ENCODE measurements at regions not wholly inside any gene's neighbourhood (a gene's known extent, or its start where the extent isn't known, plus 50 kb on each side); places are given as distances from the start of the nearest gene placed in this dataset.
A peak's percentile ranks its signal among the peaks of the same experiment; 100 is the strongest.

DNA sequence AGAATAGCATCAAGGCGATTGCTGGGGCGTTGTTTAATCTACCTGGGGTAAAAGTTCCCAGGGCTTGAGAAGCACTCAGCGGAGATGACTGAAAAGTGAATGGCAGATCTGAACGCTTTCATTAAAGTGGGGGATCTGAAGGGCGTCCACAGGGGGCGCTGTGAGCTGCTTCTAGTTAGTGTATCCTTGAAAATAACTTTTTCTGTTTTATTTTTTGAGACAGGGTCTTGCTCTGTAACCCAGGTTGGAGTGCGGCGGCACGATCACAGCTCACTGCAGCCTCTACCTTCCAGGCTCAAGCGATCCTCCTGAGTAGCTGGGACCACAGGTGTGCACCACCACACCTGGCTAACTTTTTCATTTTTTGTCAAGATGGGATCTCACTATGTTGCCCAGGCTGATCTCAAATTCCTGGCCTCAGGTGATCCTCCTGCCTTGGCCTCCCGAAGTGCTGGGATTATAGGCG, 360.4 kb downstream of the SEC14L1 start:
- TF ChIP-seq, protein P1, sequence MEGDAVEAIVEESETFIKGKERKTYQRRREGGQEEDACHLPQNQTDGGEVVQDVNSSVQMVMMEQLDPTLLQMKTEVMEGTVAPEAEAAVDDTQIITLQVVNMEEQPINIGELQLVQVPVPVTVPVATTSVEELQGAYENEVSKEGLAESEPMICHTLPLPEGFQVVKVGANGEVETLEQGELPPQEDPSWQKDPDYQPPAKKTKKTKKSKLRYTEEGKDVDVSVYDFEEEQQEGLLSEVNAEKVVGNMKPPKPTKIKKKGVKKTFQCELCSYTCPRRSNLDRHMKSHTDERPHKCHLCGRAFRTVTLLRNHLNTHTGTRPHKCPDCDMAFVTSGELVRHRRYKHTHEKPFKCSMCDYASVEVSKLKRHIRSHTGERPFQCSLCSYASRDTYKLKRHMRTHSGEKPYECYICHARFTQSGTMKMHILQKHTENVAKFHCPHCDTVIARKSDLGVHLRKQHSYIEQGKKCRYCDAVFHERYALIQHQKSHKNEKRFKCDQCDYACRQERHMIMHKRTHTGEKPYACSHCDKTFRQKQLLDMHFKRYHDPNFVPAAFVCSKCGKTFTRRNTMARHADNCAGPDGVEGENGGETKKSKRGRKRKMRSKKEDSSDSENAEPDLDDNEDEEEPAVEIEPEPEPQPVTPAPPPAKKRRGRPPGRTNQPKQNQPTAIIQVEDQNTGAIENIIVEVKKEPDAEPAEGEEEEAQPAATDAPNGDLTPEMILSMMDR (IDR thresholded peaks at IDR 0.05), result peak; percentile 59
- TF ChIP-seq NR1H2 (CRISPR knock-in tag; IDR thresholded peaks at IDR 0.05), result no peak
- TF ChIP-seq, protein P2, sequence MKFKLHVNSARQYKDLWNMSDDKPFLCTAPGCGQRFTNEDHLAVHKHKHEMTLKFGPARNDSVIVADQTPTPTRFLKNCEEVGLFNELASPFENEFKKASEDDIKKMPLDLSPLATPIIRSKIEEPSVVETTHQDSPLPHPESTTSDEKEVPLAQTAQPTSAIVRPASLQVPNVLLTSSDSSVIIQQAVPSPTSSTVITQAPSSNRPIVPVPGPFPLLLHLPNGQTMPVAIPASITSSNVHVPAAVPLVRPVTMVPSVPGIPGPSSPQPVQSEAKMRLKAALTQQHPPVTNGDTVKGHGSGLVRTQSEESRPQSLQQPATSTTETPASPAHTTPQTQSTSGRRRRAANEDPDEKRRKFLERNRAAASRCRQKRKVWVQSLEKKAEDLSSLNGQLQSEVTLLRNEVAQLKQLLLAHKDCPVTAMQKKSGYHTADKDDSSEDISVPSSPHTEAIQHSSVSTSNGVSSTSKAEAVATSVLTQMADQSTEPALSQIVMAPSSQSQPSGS (CRISPR knock-in tag; IDR thresholded peaks at IDR 0.05; ENCODE audit: borderline replicate concordance, low read depth), result no peak
- no peak for TF ChIP-seq CBFB (CRISPR knock-in tag; IDR thresholded peaks at IDR 0.05; ENCODE audit: low read depth)
- no peak for TF ChIP-seq TCF7 (CRISPR knock-in tag; IDR thresholded peaks at IDR 0.05; ENCODE audit: low read depth)
- TF ChIP-seq, protein P3, sequence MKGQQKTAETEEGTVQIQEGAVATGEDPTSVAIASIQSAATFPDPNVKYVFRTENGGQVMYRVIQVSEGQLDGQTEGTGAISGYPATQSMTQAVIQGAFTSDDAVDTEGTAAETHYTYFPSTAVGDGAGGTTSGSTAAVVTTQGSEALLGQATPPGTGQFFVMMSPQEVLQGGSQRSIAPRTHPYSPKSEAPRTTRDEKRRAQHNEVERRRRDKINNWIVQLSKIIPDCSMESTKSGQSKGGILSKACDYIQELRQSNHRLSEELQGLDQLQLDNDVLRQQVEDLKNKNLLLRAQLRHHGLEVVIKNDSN (CRISPR knock-in tag; IDR thresholded peaks at IDR 0.05), result no peak
- TF ChIP-seq NR3C1 (CRISPR knock-in tag; conservative IDR thresholded peaks at IDR 0.05; ENCODE audit: low read depth), result no peak
- TF ChIP-seq, protein P4, sequence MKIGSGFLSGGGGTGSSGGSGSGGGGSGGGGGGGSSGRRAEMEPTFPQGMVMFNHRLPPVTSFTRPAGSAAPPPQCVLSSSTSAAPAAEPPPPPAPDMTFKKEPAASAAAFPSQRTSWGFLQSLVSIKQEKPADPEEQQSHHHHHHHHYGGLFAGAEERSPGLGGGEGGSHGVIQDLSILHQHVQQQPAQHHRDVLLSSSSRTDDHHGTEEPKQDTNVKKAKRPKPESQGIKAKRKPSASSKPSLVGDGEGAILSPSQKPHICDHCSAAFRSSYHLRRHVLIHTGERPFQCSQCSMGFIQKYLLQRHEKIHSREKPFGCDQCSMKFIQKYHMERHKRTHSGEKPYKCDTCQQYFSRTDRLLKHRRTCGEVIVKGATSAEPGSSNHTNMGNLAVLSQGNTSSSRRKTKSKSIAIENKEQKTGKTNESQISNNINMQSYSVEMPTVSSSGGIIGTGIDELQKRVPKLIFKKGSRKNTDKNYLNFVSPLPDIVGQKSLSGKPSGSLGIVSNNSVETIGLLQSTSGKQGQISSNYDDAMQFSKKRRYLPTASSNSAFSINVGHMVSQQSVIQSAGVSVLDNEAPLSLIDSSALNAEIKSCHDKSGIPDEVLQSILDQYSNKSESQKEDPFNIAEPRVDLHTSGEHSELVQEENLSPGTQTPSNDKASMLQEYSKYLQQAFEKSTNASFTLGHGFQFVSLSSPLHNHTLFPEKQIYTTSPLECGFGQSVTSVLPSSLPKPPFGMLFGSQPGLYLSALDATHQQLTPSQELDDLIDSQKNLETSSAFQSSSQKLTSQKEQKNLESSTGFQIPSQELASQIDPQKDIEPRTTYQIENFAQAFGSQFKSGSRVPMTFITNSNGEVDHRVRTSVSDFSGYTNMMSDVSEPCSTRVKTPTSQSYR (CRISPR knock-in tag; IDR thresholded peaks at IDR 0.05), result no peak

Measured in WTC11 (cell line).